ENCODE measurements at regions not wholly inside any gene's neighbourhood (a gene's known extent, or its start where the extent isn't known, plus 50 kb on each side); places are given as distances from the start of the nearest gene placed in this dataset.
"Not testable (repeated sequence)": the region's sequence is repeated elsewhere in the genome, so short reads cannot be mapped to it uniquely, and the experiment has no call there.

- TF ChIP-seq POLR2A, CTCF (IDR thresholded peaks at IDR 0.05): not testable (repeated sequence)
Measured at GRCh38 chr22:15817264-15817663, 127.4 kb downstream of the POTEH start.

All from right lobe of liver (tissue), 4 donors.